ENCODE measurements at regions not wholly inside any gene's neighbourhood (a gene's known extent, or its start where the extent isn't known, plus 50 kb on each side); places are given as distances from the start of the nearest gene placed in this dataset.

- no peak for TF ChIP-seq NR3C1 (CRISPR knock-in tag; conservative IDR thresholded peaks at IDR 0.05; ENCODE audit: low read depth)
- TF ChIP-seq E2F4 (CRISPR knock-in tag; IDR thresholded peaks at IDR 0.05; ENCODE audit: borderline replicate concordance, low read depth) = no peak
- TF ChIP-seq HMGA2 (CRISPR knock-in tag; IDR thresholded peaks at IDR 0.05) = no peak
- no peak for TF ChIP-seq USF1 (CRISPR knock-in tag; IDR thresholded peaks at IDR 0.05)
- no peak for TF ChIP-seq NR2C2 (CRISPR knock-in tag; IDR thresholded peaks at IDR 0.05)
- TF ChIP-seq, protein P1, sequence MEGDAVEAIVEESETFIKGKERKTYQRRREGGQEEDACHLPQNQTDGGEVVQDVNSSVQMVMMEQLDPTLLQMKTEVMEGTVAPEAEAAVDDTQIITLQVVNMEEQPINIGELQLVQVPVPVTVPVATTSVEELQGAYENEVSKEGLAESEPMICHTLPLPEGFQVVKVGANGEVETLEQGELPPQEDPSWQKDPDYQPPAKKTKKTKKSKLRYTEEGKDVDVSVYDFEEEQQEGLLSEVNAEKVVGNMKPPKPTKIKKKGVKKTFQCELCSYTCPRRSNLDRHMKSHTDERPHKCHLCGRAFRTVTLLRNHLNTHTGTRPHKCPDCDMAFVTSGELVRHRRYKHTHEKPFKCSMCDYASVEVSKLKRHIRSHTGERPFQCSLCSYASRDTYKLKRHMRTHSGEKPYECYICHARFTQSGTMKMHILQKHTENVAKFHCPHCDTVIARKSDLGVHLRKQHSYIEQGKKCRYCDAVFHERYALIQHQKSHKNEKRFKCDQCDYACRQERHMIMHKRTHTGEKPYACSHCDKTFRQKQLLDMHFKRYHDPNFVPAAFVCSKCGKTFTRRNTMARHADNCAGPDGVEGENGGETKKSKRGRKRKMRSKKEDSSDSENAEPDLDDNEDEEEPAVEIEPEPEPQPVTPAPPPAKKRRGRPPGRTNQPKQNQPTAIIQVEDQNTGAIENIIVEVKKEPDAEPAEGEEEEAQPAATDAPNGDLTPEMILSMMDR (IDR thresholded peaks at IDR 0.05) = no peak
- TF ChIP-seq SP1 (CRISPR knock-in tag; conservative IDR thresholded peaks at IDR 0.05) = no peak
- TF ChIP-seq ZNF121 (CRISPR knock-in tag; IDR thresholded peaks at IDR 0.05) = no peak
- TF ChIP-seq ZNF512 (CRISPR knock-in tag; IDR thresholded peaks at IDR 0.05; ENCODE audit: borderline replicate concordance) = no peak
- TF ChIP-seq GABPB1 (CRISPR knock-in tag; IDR thresholded peaks at IDR 0.05) = no peak
Observed at GRCh38 chr11:45407226-45407625, 121.1 kb upstream of the SYT13 start.
